Fibroblast of mammary gland (primary cell): ENCODE measurements at regions not wholly inside any gene's neighbourhood (a gene's known extent, or its start where the extent isn't known, plus 50 kb on each side); places are given as distances from the start of the nearest gene placed in this dataset.
A peak's percentile ranks its signal among the peaks of the same experiment; 100 is the strongest.

Experiments
- DNase-seq: peaks from one replicate; pipeline ENCODE4 v3.0.0-alpha.2; 2010; ENCODE audit warnings: low read depth
- H3K4me3 ChIP-seq: 2 replicates; pipeline ENCODE4 v1.5.1; 2011; ENCODE audit warnings: low read depth, mild to moderate bottlenecking, low read length, moderate library complexity; ENCODE audit not compliant: control insufficient read depth
- CTCF ChIP-seq: conservative IDR thresholded peaks from 2 replicates; pipeline ENCODE4 v1.5.1; 2011; ENCODE audit warnings: low read depth, low read length, inconsistent platforms; ENCODE audit not compliant: control insufficient read depth, insufficient read depth

GRCh38 chrX:2629316-2630007, 61.6 kb upstream of the CD99 start:
- no peak for TF ChIP-seq CTCF
- no peak overlapping the region for H3K4me3 ChIP-seq
- no peak for DNase-seq

DNA sequence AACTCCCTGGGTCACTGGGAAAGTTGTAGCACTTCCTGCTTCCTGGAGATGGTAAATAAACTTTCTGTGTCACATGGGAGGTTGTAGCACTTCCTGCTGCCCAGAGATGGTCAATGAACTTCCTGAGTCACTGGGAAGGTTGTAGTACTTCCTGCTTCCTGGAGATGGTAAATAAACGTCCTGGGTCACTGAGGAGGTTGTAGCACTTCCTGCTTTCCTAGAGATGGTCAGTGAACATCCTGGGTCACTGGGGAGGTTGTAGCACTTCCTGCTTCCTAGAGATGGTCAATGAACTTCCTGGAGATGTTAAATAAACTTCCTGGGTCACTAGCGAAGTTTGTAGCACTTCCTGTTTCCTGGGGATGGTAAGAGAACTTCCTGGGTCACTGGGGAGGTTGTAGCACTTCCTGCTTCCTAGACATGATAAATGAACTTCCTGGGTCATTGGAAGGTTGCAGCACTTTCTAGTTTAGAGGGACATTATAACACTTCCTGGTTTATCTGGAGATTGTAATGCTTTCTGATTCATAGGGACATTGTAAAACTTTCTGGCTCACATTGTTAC, 62.3 kb upstream of the CD99 start:
- no peak for TF ChIP-seq CTCF

GRCh38 chrX:2627272-2627867, 63.7 kb upstream of the CD99 start:
- peak; percentile 57 for TF ChIP-seq CTCF
- H3K4me3 ChIP-seq: no peak overlapping the region
- DNase-seq: peak; percentile 46

More for the DNA sequence above, 62.3 kb upstream of the CD99 start:
- H3K4me3 ChIP-seq: no peak overlapping the region
- DNase-seq: no peak

GRCh38 chrX:2626750-2627149, 64.3 kb upstream of the CD99 start:
- H3K4me3 ChIP-seq: no peak overlapping the region
- TF ChIP-seq CTCF: no peak
- DNase-seq: no peak

- TF ChIP-seq CTCF: no peak
- no peak for DNase-seq
- no peak overlapping the region for H3K4me3 ChIP-seq
Observed at GRCh38 chrX:2620576-2620975, 70.5 kb upstream of the CD99 start.

- TF ChIP-seq CTCF: no peak
- no peak overlapping the region for H3K4me3 ChIP-seq
- no peak for DNase-seq
Observed at GRCh38 chrX:2618516-2618915, 72.6 kb upstream of the CD99 start.
